Vagina (tissue), 2 donors: ENCODE measurements at regions not wholly inside any gene's neighbourhood (a gene's known extent, or its start where the extent isn't known, plus 50 kb on each side); places are given as distances from the start of the nearest gene placed in this dataset.

Experiments used
- CTCF ChIP-seq, 3 experiments: fragments of 450-650 bp in 2 of 3; fragments of 200-600 bp in 1 of 3; sonication (generic) in 1 of 3; IDR thresholded peaks; one replicate each; pipeline ENCODE4 v1.5.1; 2017 to 2019; ENCODE audit warnings: antibody characterized with exemption in 3 of 3, mild to moderate bottlenecking in 2 of 3, moderate library complexity in 2 of 3
- POLR2A ChIP-seq, 2 donors: fragments of 450-650 bp; IDR thresholded peaks; one replicate each; pipeline ENCODE4 v1.6.1; 2017; ENCODE audit warnings: antibody characterized with exemption in 2 of 2, mild to moderate bottlenecking in 2 of 2, moderate library complexity in 2 of 2
- POLR2AphosphoS5 ChIP-seq, 2 donors: sonication (generic); formaldehyde crosslinking; IDR thresholded peaks; one replicate each; pipeline ENCODE4 v1.9.0; 2017; ENCODE audit warnings: antibody characterized with exemption in 2 of 2, mild to moderate bottlenecking in 2 of 2, low read depth in 1 of 2; ENCODE audit not compliant: insufficient read depth in 1 of 2

GRCh38 chr4:75325318-75325979 is 188.8 kb downstream of the RCHY1 start:
- TF ChIP-seq POLR2A (IDR thresholded peaks at IDR 0.05) = no peak
- TF ChIP-seq CTCF (IDR thresholded peaks at IDR 0.05) = no peak
- TF ChIP-seq POLR2AphosphoS5 (IDR thresholded peaks at IDR 0.05; ENCODE audit: insufficient read depth in 1 of 2, low read depth in 1 of 2) = no peak
